Nephron progenitor cell (in vitro differentiated cells): ENCODE measurements at regions not wholly inside any gene's neighbourhood (a gene's known extent, or its start where the extent isn't known, plus 50 kb on each side); places are given as distances from the start of the nearest gene placed in this dataset.

Experiments used
- DNase-seq: peaks from one replicate; pipeline ENCODE4 v3.0.0; 2021
- H3K27ac Mint-ChIP-seq: 2 replicates; pipeline ENCODE4 v1.8.0; 2021; ENCODE audit warnings: mild to moderate bottlenecking, moderate library complexity, mixed read lengths
- H3K27me3 Mint-ChIP-seq: 2 replicates; pipeline ENCODE4 v1.8.0; 2021; ENCODE audit warnings: mild to moderate bottlenecking, low read depth, mixed read lengths; ENCODE audit not compliant: poor library complexity
- H3K36me3 Mint-ChIP-seq: 2 replicates; pipeline ENCODE4 v1.8.0; 2021; ENCODE audit warnings: low read depth, mixed read lengths
- H3K4me1 Mint-ChIP-seq: 2 replicates; pipeline ENCODE4 v1.8.0; 2021; ENCODE audit warnings: mixed read lengths
- H3K4me3 Mint-ChIP-seq: 2 replicates; pipeline ENCODE4 v1.8.0; 2021; ENCODE audit warnings: mild to moderate bottlenecking, moderate library complexity, mixed read lengths
- H3K9me3 Mint-ChIP-seq: 2 replicates; pipeline ENCODE4 v1.8.0; 2021; ENCODE audit warnings: mild to moderate bottlenecking, moderate library complexity, mixed read lengths
- CTCF ChIP-seq: fragments of 200-600 bp; sonication (generic); IDR thresholded peaks from 2 replicates; pipeline ENCODE4 v1.5.0; 2021; ENCODE audit warnings: antibody characterized with exemption

- Mint-ChIP-seq H3K36me3 (no peaks in the 10 kb centered on the region), H3K4me3 (no peak overlapping the region), H3K27ac (no peak overlapping the region), H3K27me3 (peaks cover 33% of the 10 kb centered on the region), H3K9me3 (no peaks in the 10 kb centered on the region), H3K4me1 (peaks cover 19% of the 10 kb centered on the region)
- no peak for TF ChIP-seq CTCF
- DNase-seq: no peak
These were observed 235.2 kb upstream of the B3GAT1 start for GRCh38 chr11:134647066-134647743.

- H3K9me3 Mint-ChIP-seq: no peaks in the 10 kb centered on the region
- H3K27ac Mint-ChIP-seq: no peak overlapping the region
- H3K4me3 Mint-ChIP-seq: no peak overlapping the region
- H3K27me3 Mint-ChIP-seq: peaks cover 37% of the 10 kb centered on the region
- no peak for DNase-seq
- no peaks in the 10 kb centered on the region for H3K36me3 Mint-ChIP-seq
- peaks cover 19% of the 10 kb centered on the region for H3K4me1 Mint-ChIP-seq
- TF ChIP-seq CTCF: no peak
These were observed 234.5 kb upstream of the B3GAT1 start for GRCh38 chr11:134646561-134646960.

- no peak for DNase-seq
- H3K27me3 Mint-ChIP-seq: peaks cover 45% of the 10 kb centered on the region
- TF ChIP-seq CTCF: no peak
These were observed 233.5 kb upstream of the B3GAT1 start for GRCh38 chr11:134645576-134645975.

GRCh38 chr11:134644476-134645456, 232.7 kb upstream of the B3GAT1 start:
- TF ChIP-seq CTCF: no peak
- H3K36me3 Mint-ChIP-seq: no peaks in the 10 kb centered on the region
- no peak overlapping the region for H3K27ac Mint-ChIP-seq
- peaks cover 19% of the 10 kb centered on the region for H3K4me1 Mint-ChIP-seq
- no peak overlapping the region for H3K4me3 Mint-ChIP-seq
- no peak for DNase-seq
- H3K27me3 Mint-ChIP-seq: peaks cover 44% of the 10 kb centered on the region
- H3K9me3 Mint-ChIP-seq: no peaks in the 10 kb centered on the region

More at GRCh38 chr11:134645576-134645975, 233.5 kb upstream of the B3GAT1 start:
- Mint-ChIP-seq H3K9me3 (no peaks in the 10 kb centered on the region), H3K4me3 (no peak overlapping the region), H3K27ac (no peak overlapping the region), H3K36me3 (no peaks in the 10 kb centered on the region), H3K4me1 (peaks cover 19% of the 10 kb centered on the region)

GRCh38 chr11:134643115-134644012, 231.3 kb upstream of the B3GAT1 start:
- no peak overlapping the region for H3K27ac Mint-ChIP-seq

More at GRCh38 chr11:134643115-134644012, 231.3 kb upstream of the B3GAT1 start:
- Mint-ChIP-seq H3K9me3 (no peaks in the 10 kb centered on the region), H3K4me3 (no peak overlapping the region), H3K4me1 (peaks cover 19% of the 10 kb centered on the region), H3K27me3 (peaks cover 41% of the 10 kb centered on the region), H3K36me3 (no peaks in the 10 kb centered on the region)
- DNase-seq: no peak
- no peak for TF ChIP-seq CTCF
